ENCODE measurements at regions not wholly inside any gene's neighbourhood (a gene's known extent, or its start where the extent isn't known, plus 50 kb on each side); places are given as distances from the start of the nearest gene placed in this dataset.

GRCh38 chr18:61669320-61669719 is 223.5 kb downstream of the RNF152 start:
- no peaks in the 10 kb centered on the region for H3K36me3 ChIP-seq (ENCODE audit: control insufficient read depth, insufficient read depth, low read length)
- no peak for DNase-seq (ENCODE audit: low read depth)
- TF ChIP-seq CTCF (IDR thresholded peaks at IDR 0.05; ENCODE audit: insufficient read depth, low read length, poor library complexity, severe bottlenecking): no peak
- no peaks in the 10 kb centered on the region for H3K27me3 ChIP-seq (ENCODE audit: control insufficient read depth, insufficient read depth, low read length)
- no peak overlapping the region for H3K4me3 ChIP-seq (ENCODE audit: low read depth, low read length)

- Histone ChIP-seq H3K4me3 (ENCODE audit: low read depth, low read length) (no peak overlapping the region), H3K36me3 (ENCODE audit: control insufficient read depth, insufficient read depth, low read length) (no peaks in the 10 kb centered on the region), H3K27me3 (ENCODE audit: control insufficient read depth, insufficient read depth, low read length) (no peaks in the 10 kb centered on the region)
- TF ChIP-seq CTCF (IDR thresholded peaks at IDR 0.05; ENCODE audit: insufficient read depth, low read length, poor library complexity, severe bottlenecking): no peak
- no peak for DNase-seq (ENCODE audit: low read depth)
Observed at GRCh38 chr18:61666876-61667590, 225.8 kb downstream of the RNF152 start.

- TF ChIP-seq CTCF (IDR thresholded peaks at IDR 0.05; ENCODE audit: insufficient read depth, low read length, poor library complexity, severe bottlenecking): no peak
- DNase-seq (ENCODE audit: low read depth): no peak
- Histone ChIP-seq H3K36me3 (ENCODE audit: control insufficient read depth, insufficient read depth, low read length) (no peaks in the 10 kb centered on the region), H3K27me3 (ENCODE audit: control insufficient read depth, insufficient read depth, low read length) (no peaks in the 10 kb centered on the region), H3K4me3 (ENCODE audit: low read depth, low read length) (no peak overlapping the region)
Observed at GRCh38 chr18:61664419-61665084, 228.3 kb downstream of the RNF152 start.

- DNase-seq (ENCODE audit: low read depth): no peak
- no peak overlapping the region for H3K4me3 ChIP-seq (ENCODE audit: low read depth, low read length)
Observed at GRCh38 chr18:61662726-61663125, 230.1 kb downstream of the RNF152 start.

GRCh38 chr18:61658431-61658830 is 234.4 kb downstream of the RNF152 start:
- no peak for DNase-seq (ENCODE audit: low read depth)
- Histone ChIP-seq H3K27me3 (ENCODE audit: control insufficient read depth, insufficient read depth, low read length) (no peaks in the 10 kb centered on the region), H3K36me3 (ENCODE audit: control insufficient read depth, insufficient read depth, low read length) (no peaks in the 10 kb centered on the region), H3K4me3 (ENCODE audit: low read depth, low read length) (no peak overlapping the region)
- no peak for TF ChIP-seq CTCF (IDR thresholded peaks at IDR 0.05; ENCODE audit: insufficient read depth, low read length, poor library complexity, severe bottlenecking)

More at GRCh38 chr18:61662726-61663125, 230.1 kb downstream of the RNF152 start:
- no peak for TF ChIP-seq CTCF (IDR thresholded peaks at IDR 0.05; ENCODE audit: insufficient read depth, low read length, poor library complexity, severe bottlenecking)
- no peaks in the 10 kb centered on the region for H3K27me3 ChIP-seq (ENCODE audit: control insufficient read depth, insufficient read depth, low read length)
- H3K36me3 ChIP-seq (ENCODE audit: control insufficient read depth, insufficient read depth, low read length): no peaks in the 10 kb centered on the region

Measured in kidney epithelial cell (primary cell).